MCF 10A (cell line): ENCODE measurements at regions not wholly inside any gene's neighbourhood (a gene's known extent, or its start where the extent isn't known, plus 50 kb on each side); places are given as distances from the start of the nearest gene placed in this dataset.

Experiments used
- BruUV-seq: library from RNA; stranded (reverse); fragments of 400-500 nt; replicated peaks from 2 replicates; lab custom pipeline; 2021; lab: Mats Ljungman, UMichigan
- CTCF ChIA-PET: fragments of 300-600 bp; sonication (Branson Sonifier 250); formaldehyde crosslinking; extraction: SDS; loops from one replicate; lab custom pipeline; 2021; ENCODE audit warnings: antibody characterized with exemption, inconsistent platforms; lab: Yijun Ruan, JAX
- POLR2A ChIA-PET: fragments of 300-600, 350-650 bp; sonication (Branson Sonifier 250); formaldehyde crosslinking; extraction: SDS; loops from one replicate; lab custom pipeline; 2020; ENCODE audit warnings: antibody characterized with exemption, inconsistent platforms; lab: Yijun Ruan, JAX
- DNase-seq: peaks from one replicate; pipeline ENCODE4 v3.0.0-alpha.2; 2018; ENCODE audit not compliant: unreplicated experiment
- H3K27ac Mint-ChIP-seq: one replicate; pipeline ENCODE4 v1.8.0; 2022; ENCODE audit warnings: mild to moderate bottlenecking, low read depth, mixed read lengths; ENCODE audit not compliant: unreplicated experiment
- H3K27me3 Mint-ChIP-seq: one replicate; pipeline ENCODE4 v1.8.0; 2022; ENCODE audit warnings: mixed read lengths; ENCODE audit not compliant: insufficient read depth, unreplicated experiment
- H3K36me3 Mint-ChIP-seq: one replicate; pipeline ENCODE4 v1.8.0; 2022; ENCODE audit warnings: mild to moderate bottlenecking, moderate library complexity, mixed read lengths; ENCODE audit not compliant: insufficient read depth, unreplicated experiment
- H3K4me1 Mint-ChIP-seq: one replicate; pipeline ENCODE4 v1.8.0; 2022; ENCODE audit warnings: mixed read lengths; ENCODE audit not compliant: insufficient read depth, unreplicated experiment
- H3K4me3 Mint-ChIP-seq: one replicate; pipeline ENCODE4 v1.8.0; 2022; ENCODE audit warnings: mild to moderate bottlenecking, moderate library complexity, mixed read lengths; ENCODE audit not compliant: unreplicated experiment
- H3K9me3 Mint-ChIP-seq: one replicate; pipeline ENCODE4 v1.8.0; 2022; ENCODE audit warnings: mixed read lengths; ENCODE audit not compliant: unreplicated experiment
- CTCF ChIP-seq: fragments of 200-600 bp; IDR thresholded peaks from one replicate; pipeline ENCODE4 v1.8.0; 2022; ENCODE audit warnings: antibody characterized with exemption, mild to moderate bottlenecking; ENCODE audit not compliant: unreplicated experiment
- intact Hi-C: fragments of 100-400 bp; cut with micrococcal nuclease; formaldehyde crosslinking; loops from 2 replicates; pipeline ENCODE4 v1.14.1; 2022

- ChIA-PET CTCF (interaction anchor here (1.1 kb wide), 1 partner anchor 9 kb away, joined by 3 read pairs; no protein-coding TSS in a partner anchor), POLR2A (no interaction called here)
- Mint-ChIP-seq H3K4me3 (no peak overlapping the region), H3K27me3 (peaks cover 46% of the 10 kb centered on the region), H3K4me1 (no peaks in the 10 kb centered on the region), H3K9me3 (peaks cover 10% of the 10 kb centered on the region), H3K27ac (no peak overlapping the region), H3K36me3 (no peaks in the 10 kb centered on the region)
- no peak for TF ChIP-seq CTCF
- intact Hi-C loops, result no loop called here
- BruUV-seq, result no TSS peak
- no peak for DNase-seq
Observed at GRCh38 chr20:40073535-40074111, 615.4 kb downstream of the MAFB start.

- TF ChIP-seq CTCF, result no peak
- BruUV-seq, result no TSS peak
- H3K27ac Mint-ChIP-seq, result no peak overlapping the region
- no peak overlapping the region for H3K4me3 Mint-ChIP-seq
- ChIA-PET POLR2A (no interaction called here), CTCF (interaction anchor here (1.1 kb wide), 1 partner anchor 8 kb away, joined by 3 read pairs; no protein-coding TSS in a partner anchor)
- intact Hi-C loops, result no loop called here
- peaks cover 42% of the 10 kb centered on the region for H3K27me3 Mint-ChIP-seq
- H3K36me3 Mint-ChIP-seq, result no peaks in the 10 kb centered on the region
- DNase-seq, result no peak
- no peaks in the 10 kb centered on the region for H3K4me1 Mint-ChIP-seq
- H3K9me3 Mint-ChIP-seq, result peaks cover 15% of the 10 kb centered on the region
Observed at GRCh38 chr20:40072907-40073306, 616.1 kb downstream of the MAFB start.

GRCh38 chr20:40056171-40056570, 632.9 kb downstream of the MAFB start:
- no TSS peak for BruUV-seq
- no peak for TF ChIP-seq CTCF
- peaks cover 10% of the 10 kb centered on the region for H3K27me3 Mint-ChIP-seq
- POLR2A ChIA-PET, result no interaction called here
- H3K36me3 Mint-ChIP-seq, result no peaks in the 10 kb centered on the region
- H3K4me3 Mint-ChIP-seq, result no peak overlapping the region
- CTCF ChIA-PET, result no interaction called here
- no peaks in the 10 kb centered on the region for H3K9me3 Mint-ChIP-seq
- H3K4me1 Mint-ChIP-seq, result no peaks in the 10 kb centered on the region
- DNase-seq, result no peak
- intact Hi-C loops, result no loop called here
- H3K27ac Mint-ChIP-seq, result no peak overlapping the region

GRCh38 chr20:40055711-40056110, 633.3 kb downstream of the MAFB start:
- no peak overlapping the region for H3K4me3 Mint-ChIP-seq
- POLR2A ChIA-PET, result no interaction called here
- no peak for DNase-seq

More at GRCh38 chr20:40055711-40056110, 633.3 kb downstream of the MAFB start:
- no peak overlapping the region for H3K27ac Mint-ChIP-seq
- H3K27me3 Mint-ChIP-seq, result peaks cover 10% of the 10 kb centered on the region
- no TSS peak for BruUV-seq
- H3K36me3 Mint-ChIP-seq, result no peaks in the 10 kb centered on the region
- no peak for TF ChIP-seq CTCF
- CTCF ChIA-PET, result no interaction called here
- H3K4me1 Mint-ChIP-seq, result peaks cover 2% of the 10 kb centered on the region
- intact Hi-C loops, result no loop called here
- no peaks in the 10 kb centered on the region for H3K9me3 Mint-ChIP-seq
